IMR-90 (cell line): ENCODE measurements at regions not wholly inside any gene's neighbourhood (a gene's known extent, or its start where the extent isn't known, plus 50 kb on each side); places are given as distances from the start of the nearest gene placed in this dataset.
A peak's percentile ranks its signal among the peaks of the same experiment; 100 is the strongest.

Source experiments
- ATAC-seq: fragments of 200-7000 bp; cut with Tn5 transposase; 2 replicates; pipeline ENCODE4 v1.9.1; 2020; ENCODE audit warnings: low read depth, mild to moderate bottlenecking, moderate library complexity
- BruUV-seq: library from RNA; stranded (reverse); fragments of 400-500 nt; replicated peaks from 2 replicates; lab custom pipeline; 2021; lab: Mats Ljungman, UMichigan
- CTCF ChIA-PET: fragments of 300-600 bp; formaldehyde crosslinking; extraction: SDS; loops from one replicate; lab custom pipeline; 2021; ENCODE audit warnings: antibody characterized with exemption; lab: Yijun Ruan, JAX
- POLR2A ChIA-PET: fragments of 300-600 bp; sonication (Branson Sonifier 250); formaldehyde crosslinking; loops from one replicate; lab custom pipeline; 2022; ENCODE audit warnings: antibody characterized with exemption; ENCODE audit not compliant: unreplicated experiment; lab: Charles Lee
- DNase-seq: peaks from one replicate; pipeline ENCODE4 v3.0.0; 2013
- H2AFZ ChIP-seq: replicated peaks from 2 replicates; pipeline ENCODE3; 2013; ENCODE audit warnings: low read length, mild to moderate bottlenecking; ENCODE audit not compliant: poor library complexity
- H2AK5ac ChIP-seq: 2 replicates; pipeline ENCODE4 v1.6.1; 2013; ENCODE audit warnings: low read depth, low read length, inconsistent platforms
- H2AK9ac ChIP-seq: replicated peaks from 2 replicates; pipeline ENCODE3; 2013; ENCODE audit warnings: mild to moderate bottlenecking, low read depth, low read length, moderate library complexity; ENCODE audit not compliant: poor library complexity
- H2BK120ac ChIP-seq: 2 replicates; pipeline ENCODE4 v1.6.1; 2013; ENCODE audit warnings: low read depth, low read length, inconsistent platforms
- H2BK15ac ChIP-seq: 3 replicates; pipeline ENCODE4 v1.6.1; 2013; ENCODE audit warnings: low read depth, low read length, inconsistent platforms
- H2BK20ac ChIP-seq: 2 replicates; pipeline ENCODE4 v1.6.1; 2013; ENCODE audit warnings: low read depth, mild to moderate bottlenecking, inconsistent platforms, low read length, moderate library complexity
- H2BK5ac ChIP-seq: 2 replicates; pipeline ENCODE4 v1.6.1; 2013; ENCODE audit warnings: mild to moderate bottlenecking, low read depth, low read length, inconsistent platforms; ENCODE audit not compliant: poor library complexity, severe bottlenecking
- H3K14ac ChIP-seq: replicated peaks from 2 replicates; pipeline ENCODE4 v1.6.1; 2013; ENCODE audit warnings: low read depth, low read length, inconsistent platforms
- H3K18ac ChIP-seq: 2 replicates; pipeline ENCODE4 v1.6.1; 2013; ENCODE audit warnings: low read depth, low read length, control low read depth
- H3K23ac ChIP-seq: 2 replicates; pipeline ENCODE4 v1.6.1; 2013; ENCODE audit warnings: low read depth, low read length, inconsistent platforms
- H3K27ac ChIP-seq: 2 replicates; pipeline ENCODE4 v1.5.1; 2013; ENCODE audit warnings: mild to moderate bottlenecking, control low read depth, low read length; ENCODE audit not compliant: insufficient read depth
- H3K27me3 ChIP-seq: 2 replicates; pipeline ENCODE4 v1.6.1; 2013; ENCODE audit warnings: low read length; ENCODE audit not compliant: control insufficient read depth, insufficient read depth
- H3K36me3 ChIP-seq: 2 replicates; pipeline ENCODE4 v1.6.1; 2013; ENCODE audit warnings: low read length, mixed read lengths; ENCODE audit not compliant: control insufficient read depth, insufficient read depth
- H3K4ac ChIP-seq: 2 replicates; pipeline ENCODE4 v1.6.1; 2013; ENCODE audit warnings: low read depth, low read length, inconsistent platforms
- H3K4me1 ChIP-seq: 2 replicates; pipeline ENCODE4 v1.6.1; 2013; ENCODE audit warnings: low read length, mixed read lengths; ENCODE audit not compliant: control insufficient read depth, insufficient read depth
- H3K4me2 ChIP-seq: 2 replicates; pipeline ENCODE4 v1.6.1; 2013; ENCODE audit warnings: low read depth, mild to moderate bottlenecking, control low read depth, low read length, moderate library complexity
- H3K4me3 ChIP-seq: 2 replicates; pipeline ENCODE4 v1.5.1; 2013; ENCODE audit warnings: low read depth, mild to moderate bottlenecking, control low read depth, low read length, moderate library complexity; ENCODE audit not compliant: insufficient read depth
- H3K56ac ChIP-seq: 2 replicates; pipeline ENCODE4 v1.6.1; 2013; ENCODE audit warnings: low read length, inconsistent platforms; ENCODE audit not compliant: insufficient read depth; ENCODE audit errors: extremely low read depth
- H3K79me1 ChIP-seq, 2 experiments: 2 replicates each; pipeline ENCODE4 v1.6.1; 2013; ENCODE audit warnings: low read length in 2 of 2, inconsistent platforms in 1 of 2, low read depth in 1 of 2
- H3K9ac ChIP-seq: 2 replicates; pipeline ENCODE4 v1.6.1; 2013; ENCODE audit warnings: low read depth, low read length, control low read depth
- H3K9me1 ChIP-seq: 2 replicates; pipeline ENCODE4 v1.6.1; 2013; ENCODE audit warnings: low read length, inconsistent platforms; ENCODE audit not compliant: insufficient read depth
- H3K9me3 ChIP-seq: 2 replicates; pipeline ENCODE4 v1.6.1; 2013; ENCODE audit warnings: low read length; ENCODE audit not compliant: control insufficient read depth, insufficient read depth
- H4K20me1 ChIP-seq: 2 replicates; pipeline ENCODE4 v1.6.1; 2013; ENCODE audit warnings: low read length, inconsistent platforms; ENCODE audit not compliant: insufficient read depth
- H4K5ac ChIP-seq: 2 replicates; pipeline ENCODE4 v1.6.1; 2013; ENCODE audit warnings: mild to moderate bottlenecking, low read depth, low read length, control low read depth
- H4K8ac ChIP-seq, 2 experiments: 2 replicates each; pipeline ENCODE4 v1.6.1; 2013; ENCODE audit warnings: low read depth in 2 of 2, low read length in 2 of 2, control low read depth in 1 of 2, inconsistent platforms in 1 of 2
- H4K91ac ChIP-seq: 2 replicates; pipeline ENCODE4 v1.6.1; 2013; ENCODE audit warnings: low read depth, low read length, inconsistent platforms; ENCODE audit not compliant: insufficient read depth
- BHLHE40 ChIP-seq: fragments of 150-350 bp; IDR thresholded peaks from 2 replicates; pipeline ENCODE4 v1.6.1; 2016; ENCODE audit warnings: mild to moderate bottlenecking, low read depth, low read length
- CHD1 ChIP-seq: IDR thresholded peaks from 2 replicates; pipeline ENCODE4 v1.6.1; 2012; ENCODE audit warnings: low read depth, low read length, improper control_type of control experiment
- ELK1 ChIP-seq: fragments of 150-350 bp; IDR thresholded peaks from 2 replicates; pipeline ENCODE4 v1.6.1; 2016; ENCODE audit warnings: low read depth, mild to moderate bottlenecking, low read length, moderate library complexity, borderline replicate concordance
- FOS ChIP-seq: fragments of 150-350 bp; IDR thresholded peaks from 2 replicates; pipeline ENCODE4 v1.6.1; 2016; ENCODE audit warnings: low read depth, low read length
- MAFK ChIP-seq: IDR thresholded peaks from 2 replicates; pipeline ENCODE4 v1.6.1; 2012; ENCODE audit warnings: low read depth, low read length, improper control_type of control experiment
- MXI1 ChIP-seq: IDR thresholded peaks from 2 replicates; pipeline ENCODE4 v1.6.1; 2012; ENCODE audit warnings: low read depth, mild to moderate bottlenecking, low read length, moderate library complexity, borderline replicate concordance
- NFE2L2 ChIP-seq: fragments of 150-350 bp; IDR thresholded peaks from 2 replicates; pipeline ENCODE4 v1.6.1; 2016; ENCODE audit warnings: low read depth, mild to moderate bottlenecking, low read length
- RAD21 ChIP-seq: IDR thresholded peaks from 2 replicates; pipeline ENCODE4 v1.6.1; 2012; ENCODE audit warnings: low read length, improper control_type of control experiment
- RCOR1 ChIP-seq: IDR thresholded peaks from 2 replicates; pipeline ENCODE4 v1.6.1; 2012; ENCODE audit warnings: mild to moderate bottlenecking, low read length, improper control_type of control experiment; ENCODE audit not compliant: insufficient replicate concordance
- RFX5 ChIP-seq: IDR thresholded peaks from 2 replicates; pipeline ENCODE4 v1.8.0; 2012; ENCODE audit warnings: low read depth, mild to moderate bottlenecking, low read length, moderate library complexity
- SMC3 ChIP-seq: fragments of 150-350 bp; IDR thresholded peaks from 2 replicates; pipeline ENCODE4 v1.6.1; 2016; ENCODE audit warnings: low read depth, mild to moderate bottlenecking, antibody characterized with exemption, low read length, moderate library complexity
- WGBS, 2 experiments: methylation state at CpG; one replicate each; pipeline versions ENCODE4 v1.1.5 to v1.1.7; 2013; ENCODE audit warnings: missing lambda C conversion rate in 2 of 2; ENCODE audit not compliant: insufficient read length in 1 of 2; ENCODE audit errors: extremely low coverage in 2 of 2; 5-methylcytosine and 5-hydroxymethylcytosine counted together
- dilution Hi-C: fragments of 300-500 bp; cut with HindIII; formaldehyde crosslinking; loops from one replicate; pipeline ENCODE4 v1.14.3; 2018; ENCODE audit warnings: low sequenced_read_pairs; ENCODE audit not compliant: unreplicated experiment
- in situ Hi-C: fragments of 300-500 bp; cut with MboI; formaldehyde crosslinking; loops from 3 replicates; pipeline ENCODE4 v1.14.3; 2019; ENCODE audit warnings: low sequenced_read_pairs, inconsistent platforms, mixed read lengths
- intact Hi-C: fragments of 100-400 bp; cut with micrococcal nuclease; formaldehyde crosslinking; loops from 2 replicates; pipeline ENCODE4 v1.10.0; 2022
- TF ChIP-seq, protein P1 (sequence below): fragments of 150-350 bp; IDR thresholded peaks from 2 replicates; pipeline ENCODE4 v1.6.1; 2017; ENCODE audit warnings: mild to moderate bottlenecking, antibody characterized with exemption, low read length, low read depth

DNA sequence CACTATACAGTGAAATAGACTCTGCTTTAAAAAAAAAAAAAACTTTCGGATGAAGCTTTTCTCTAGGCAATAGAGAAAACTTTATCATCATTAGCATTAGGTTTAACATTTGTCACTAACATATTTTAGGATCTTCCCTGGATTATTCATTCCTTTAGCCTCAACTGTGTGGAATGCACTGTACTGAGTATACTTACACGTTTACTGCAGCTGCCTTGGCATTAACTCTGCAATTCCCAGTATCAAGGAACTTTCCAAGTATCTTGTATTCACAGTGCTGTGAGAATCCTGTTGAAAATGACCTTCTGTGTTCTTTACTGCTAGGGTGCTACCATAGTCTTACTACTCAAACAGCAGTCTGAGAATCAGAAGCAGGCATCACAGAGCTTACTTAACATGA, 328.2 kb upstream of the COL3A1 start:
- dilution Hi-C loops: no loop called here
- H4K20me1 ChIP-seq: no peaks in the 10 kb centered on the region
- H3K9me3 ChIP-seq: no peaks in the 10 kb centered on the region
- TF ChIP-seq, protein P1, sequence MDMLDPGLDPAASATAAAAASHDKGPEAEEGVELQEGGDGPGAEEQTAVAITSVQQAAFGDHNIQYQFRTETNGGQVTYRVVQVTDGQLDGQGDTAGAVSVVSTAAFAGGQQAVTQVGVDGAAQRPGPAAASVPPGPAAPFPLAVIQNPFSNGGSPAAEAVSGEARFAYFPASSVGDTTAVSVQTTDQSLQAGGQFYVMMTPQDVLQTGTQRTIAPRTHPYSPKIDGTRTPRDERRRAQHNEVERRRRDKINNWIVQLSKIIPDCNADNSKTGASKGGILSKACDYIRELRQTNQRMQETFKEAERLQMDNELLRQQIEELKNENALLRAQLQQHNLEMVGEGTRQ: no peak
- no peak for TF ChIP-seq FOS
- no peak for TF ChIP-seq RAD21
- no peak for TF ChIP-seq RFX5
- TF ChIP-seq MXI1: no peak
- TF ChIP-seq BHLHE40: no peak; the same call in 1 of the 2 replicates
- TF ChIP-seq ELK1: no peak
- TF ChIP-seq NFE2L2: no peak
- TF ChIP-seq SMC3: no peak
- TF ChIP-seq CHD1: no peak
- TF ChIP-seq RCOR1: no peak
- no peak for TF ChIP-seq MAFK
- peak overlapping the region; percentile 94 for H2BK20ac ChIP-seq
- no peak overlapping the region for H3K56ac ChIP-seq
- peak overlapping the region; percentile 22; the same call in 2 of the 3 replicates for H2BK15ac ChIP-seq
- no peak overlapping the region for H2AFZ ChIP-seq
- ATAC-seq: peak; percentile 99
- in situ Hi-C loops: no loop called here
- H3K27me3 ChIP-seq: no peaks in the 10 kb centered on the region
- no peaks in the 10 kb centered on the region for H3K36me3 ChIP-seq
- H4K5ac ChIP-seq: peak overlapping the region; percentile 77; the same call in 1 of the 2 replicates
- ChIA-PET POLR2A (no interaction called here), CTCF (no interaction called here)
- peak overlapping the region; percentile 43; the same call in 1 of the 2 replicates for H4K91ac ChIP-seq
- H2BK120ac ChIP-seq: peak overlapping the region; percentile 93
- H2AK5ac ChIP-seq: no peak overlapping the region
- intact Hi-C loops: loop anchor here (5.0 kb wide), 1 partner anchor 336 kb away; no protein-coding TSS in a partner anchor
- DNase-seq: peak; percentile 83
- H3K4me2 ChIP-seq: peak overlapping the region; percentile 28; the same call in 1 of the 2 replicates
- H3K14ac ChIP-seq: peak overlapping the region; percentile 87; the same call in 1 of the 2 replicates
- WGBS, 2 experiments: no CpG with 5 or more reads among the region's 2 CpGs
- H3K79me1 ChIP-seq: no peaks in the 10 kb centered on the region
- H3K9me1 ChIP-seq: no peaks in the 10 kb centered on the region
- H3K23ac ChIP-seq: no peak overlapping the region
- no peak overlapping the region for H3K27ac ChIP-seq
- H3K4me1 ChIP-seq: peaks cover 3% of the 10 kb centered on the region
- no peak overlapping the region for H3K4me3 ChIP-seq
- H2AK9ac ChIP-seq: peak overlapping the region; percentile 77
- peak overlapping the region; percentile 94 for H2BK5ac ChIP-seq
- peak overlapping the region; percentile 94 for H3K18ac ChIP-seq
- H3K9ac ChIP-seq: peak overlapping the region; percentile 3; the same call in 1 of the 2 replicates
- BruUV-seq: no TSS peak
- H4K8ac ChIP-seq: peak overlapping the region; percentile 10 to 97; a peak in 3 of 4 replicates
- peak overlapping the region; percentile 77; the same call in 1 of the 2 replicates for H3K4ac ChIP-seq
